Fibroblast of the aortic adventitia (primary cell): ENCODE measurements at regions not wholly inside any gene's neighbourhood (a gene's known extent, or its start where the extent isn't known, plus 50 kb on each side); places are given as distances from the start of the nearest gene placed in this dataset.

Source experiments
- DNase-seq: peaks from one replicate; pipeline ENCODE4 v3.0.0-alpha.2; 2010; ENCODE audit warnings: low read depth
- H3K4me3 ChIP-seq: 2 replicates; pipeline ENCODE4 v1.5.1; 2011; ENCODE audit warnings: low read depth, mild to moderate bottlenecking, control low read depth, low read length, moderate library complexity
- TF ChIP-seq, protein P1 (sequence below): IDR thresholded peaks from 2 replicates; pipeline ENCODE4 v1.5.1; 2011; ENCODE audit warnings: mild to moderate bottlenecking, low read length, control low read depth, inconsistent platforms; ENCODE audit not compliant: insufficient read depth

- TF ChIP-seq, protein P1, sequence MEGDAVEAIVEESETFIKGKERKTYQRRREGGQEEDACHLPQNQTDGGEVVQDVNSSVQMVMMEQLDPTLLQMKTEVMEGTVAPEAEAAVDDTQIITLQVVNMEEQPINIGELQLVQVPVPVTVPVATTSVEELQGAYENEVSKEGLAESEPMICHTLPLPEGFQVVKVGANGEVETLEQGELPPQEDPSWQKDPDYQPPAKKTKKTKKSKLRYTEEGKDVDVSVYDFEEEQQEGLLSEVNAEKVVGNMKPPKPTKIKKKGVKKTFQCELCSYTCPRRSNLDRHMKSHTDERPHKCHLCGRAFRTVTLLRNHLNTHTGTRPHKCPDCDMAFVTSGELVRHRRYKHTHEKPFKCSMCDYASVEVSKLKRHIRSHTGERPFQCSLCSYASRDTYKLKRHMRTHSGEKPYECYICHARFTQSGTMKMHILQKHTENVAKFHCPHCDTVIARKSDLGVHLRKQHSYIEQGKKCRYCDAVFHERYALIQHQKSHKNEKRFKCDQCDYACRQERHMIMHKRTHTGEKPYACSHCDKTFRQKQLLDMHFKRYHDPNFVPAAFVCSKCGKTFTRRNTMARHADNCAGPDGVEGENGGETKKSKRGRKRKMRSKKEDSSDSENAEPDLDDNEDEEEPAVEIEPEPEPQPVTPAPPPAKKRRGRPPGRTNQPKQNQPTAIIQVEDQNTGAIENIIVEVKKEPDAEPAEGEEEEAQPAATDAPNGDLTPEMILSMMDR, result no peak
- no peak for DNase-seq
- H3K4me3 ChIP-seq, result no peak overlapping the region
These were observed 473.1 kb downstream of the CDH26 start for GRCh38 chr20:60431349-60431748.

GRCh38 chr20:60437418-60437817 is 479.2 kb downstream of the CDH26 start:
- no peak for DNase-seq
- TF ChIP-seq, protein P1, result no peak
- H3K4me3 ChIP-seq, result no peak overlapping the region

GRCh38 chr20:60446267-60447111 is 488.3 kb downstream of the CDH26 start:
- no peak for DNase-seq
- TF ChIP-seq, protein P1, result no peak
- no peak overlapping the region for H3K4me3 ChIP-seq

- no peak for DNase-seq
- H3K4me3 ChIP-seq, result no peak overlapping the region
- TF ChIP-seq, protein P1, result no peak
These were observed 489.5 kb downstream of the CDH26 start for GRCh38 chr20:60447703-60448102.

GRCh38 chr20:60453388-60454246 is 495.4 kb downstream of the CDH26 start:
- TF ChIP-seq, protein P1, result no peak
- no peak overlapping the region for H3K4me3 ChIP-seq
- DNase-seq, result no peak

- TF ChIP-seq, protein P1, result no peak
- no peak for DNase-seq
- no peak overlapping the region for H3K4me3 ChIP-seq
These were observed 496.3 kb downstream of the CDH26 start for GRCh38 chr20:60454491-60454890.
